GM19467 (cell line): ENCODE measurements at regions not wholly inside any gene's neighbourhood (a gene's known extent, or its start where the extent isn't known, plus 50 kb on each side); places are given as distances from the start of the nearest gene placed in this dataset.

Source experiments
- ATAC-seq: cut with Tn5 transposase; IDR thresholded peaks from one replicate; pipeline ENCODE4 v1.9.1; 2021; ENCODE audit warnings: mild to moderate bottlenecking, moderate library complexity; ENCODE audit not compliant: unreplicated experiment

GRCh38 chr12:131606218-131606901, 104.5 kb upstream of the SFSWAP start:
- no peak for ATAC-seq

GRCh38 chr12:131607658-131608447, 103.0 kb upstream of the SFSWAP start:
- peak; percentile 71 for ATAC-seq

GRCh38 chr12:131608740-131609690, 101.9 kb upstream of the SFSWAP start:
- ATAC-seq = no peak

- no peak for ATAC-seq
Observed at GRCh38 chr12:131609762-131610161, 101.1 kb upstream of the SFSWAP start.

- ATAC-seq = no peak
Observed at GRCh38 chr12:131610181-131610580, 100.7 kb upstream of the SFSWAP start.

- ATAC-seq = no peak
Observed at GRCh38 chr12:131610891-131611290, 100.0 kb upstream of the SFSWAP start.

GRCh38 chr12:131611416-131612091, 99.3 kb upstream of the SFSWAP start:
- no peak for ATAC-seq

GRCh38 chr12:131612092-131612755, 98.7 kb upstream of the SFSWAP start:
- no peak for ATAC-seq

- no peak for ATAC-seq
Observed at GRCh38 chr12:131613186-131613585, 97.7 kb upstream of the SFSWAP start.

- no peak for ATAC-seq
Observed at GRCh38 chr12:131613678-131614077, 97.2 kb upstream of the SFSWAP start.

GRCh38 chr12:131615326-131616042, 95.4 kb upstream of the SFSWAP start:
- ATAC-seq = no peak

GRCh38 chr12:131616043-131616700, 94.7 kb upstream of the SFSWAP start:
- ATAC-seq = no peak

- ATAC-seq = no peak
Observed at GRCh38 chr12:131616738-131617137, 94.2 kb upstream of the SFSWAP start.

- ATAC-seq = no peak
Observed at GRCh38 chr12:131617179-131617578, 93.7 kb upstream of the SFSWAP start.

GRCh38 chr12:131617596-131618302, 93.1 kb upstream of the SFSWAP start:
- ATAC-seq = no peak

- ATAC-seq = no peak
Observed at GRCh38 chr12:131618303-131618658, 92.6 kb upstream of the SFSWAP start.

- ATAC-seq = no peak
Observed at GRCh38 chr12:131618701-131619100, 92.2 kb upstream of the SFSWAP start.

GRCh38 chr12:131619106-131619642, 91.7 kb upstream of the SFSWAP start:
- no peak for ATAC-seq
